CMK (cell line): ENCODE measurements at regions not wholly inside any gene's neighbourhood (a gene's known extent, or its start where the extent isn't known, plus 50 kb on each side); places are given as distances from the start of the nearest gene placed in this dataset.
"Not testable (repeated sequence)": the region's sequence is repeated elsewhere in the genome, so short reads cannot be mapped to it uniquely, and the experiment has no call there.

Source experiments
- DNase-seq: peaks from one replicate; pipeline ENCODE4 v3.0.0-alpha.2; 2010; ENCODE audit warnings: low read depth

DNA sequence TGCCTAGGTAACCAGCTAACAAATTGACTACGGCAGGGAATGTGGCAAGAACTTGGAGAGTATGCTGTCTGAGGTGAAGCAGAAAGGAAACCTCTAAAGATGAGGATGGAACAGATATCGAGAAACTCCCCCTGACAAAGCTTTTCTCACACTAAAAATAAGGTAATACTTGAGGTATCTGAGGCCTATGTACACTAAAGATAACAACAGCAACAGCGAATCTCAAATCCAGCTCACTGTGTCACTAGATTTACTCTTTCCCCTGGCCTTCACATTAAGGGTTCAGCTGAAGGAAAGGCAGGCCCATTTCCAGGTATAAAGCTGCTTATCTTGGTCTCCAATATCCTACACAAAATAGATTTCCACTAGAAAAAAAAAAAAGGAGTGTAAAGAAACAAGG, 518.0 kb downstream of the KCNT2 start:
- DNase-seq = no peak

DNA sequence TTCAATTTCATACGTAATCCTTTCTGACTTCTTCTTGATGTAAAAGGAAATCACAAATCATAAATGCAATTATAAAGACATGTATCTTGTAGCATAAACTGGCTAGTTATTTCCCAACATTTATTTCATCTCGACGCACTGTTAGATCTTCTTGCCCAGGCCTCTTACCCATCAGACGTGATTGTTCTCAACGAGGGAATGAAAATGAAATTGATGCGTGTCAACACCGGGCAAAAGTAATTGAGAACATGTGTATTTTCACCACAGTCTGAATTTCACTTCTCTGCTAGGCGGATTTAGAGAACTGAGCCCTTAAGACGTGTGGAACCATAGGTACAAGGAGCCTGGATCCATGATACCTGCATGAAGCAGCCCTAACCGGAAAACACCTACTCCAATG, 519.7 kb downstream of the KCNT2 start:
- DNase-seq = no peak

DNA sequence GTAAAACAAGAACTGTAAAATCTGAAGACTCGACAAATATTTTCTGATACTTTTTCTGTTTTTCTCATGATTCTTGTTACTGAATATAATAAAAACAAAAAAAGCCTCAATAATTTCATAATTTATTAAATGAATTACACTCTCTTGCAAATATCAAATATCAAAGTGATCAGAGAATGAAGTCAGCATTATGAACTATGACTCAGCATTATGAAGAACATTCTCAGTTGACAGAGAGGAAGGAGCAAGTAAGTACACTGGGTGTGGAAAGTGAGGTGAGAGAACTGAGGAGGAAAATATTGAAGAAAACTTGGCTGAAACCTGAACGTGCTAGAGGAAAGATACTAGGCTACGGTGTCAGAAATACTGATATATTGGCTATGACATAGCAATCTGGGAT, 529.5 kb downstream of the KCNT2 start:
- no peak for DNase-seq

DNA sequence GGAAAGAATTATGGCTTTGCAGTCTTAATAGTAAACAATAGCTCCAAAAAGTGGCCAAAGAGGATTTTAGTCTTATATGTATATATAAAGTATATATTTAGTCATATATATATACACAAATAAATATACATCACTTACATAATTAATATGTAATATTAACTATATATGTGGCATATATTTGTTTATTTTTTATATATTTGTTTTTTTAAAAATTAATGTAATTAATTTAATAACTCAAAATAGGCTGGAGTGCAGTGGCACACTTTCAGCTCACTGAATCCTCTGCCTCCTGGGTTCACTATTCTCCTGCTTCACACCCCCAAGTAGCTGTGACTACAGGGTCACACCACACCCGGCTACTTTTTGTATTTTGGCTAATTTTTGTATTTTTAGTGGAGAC, 532.6 kb downstream of the KCNT2 start:
- no peak for DNase-seq

DNA sequence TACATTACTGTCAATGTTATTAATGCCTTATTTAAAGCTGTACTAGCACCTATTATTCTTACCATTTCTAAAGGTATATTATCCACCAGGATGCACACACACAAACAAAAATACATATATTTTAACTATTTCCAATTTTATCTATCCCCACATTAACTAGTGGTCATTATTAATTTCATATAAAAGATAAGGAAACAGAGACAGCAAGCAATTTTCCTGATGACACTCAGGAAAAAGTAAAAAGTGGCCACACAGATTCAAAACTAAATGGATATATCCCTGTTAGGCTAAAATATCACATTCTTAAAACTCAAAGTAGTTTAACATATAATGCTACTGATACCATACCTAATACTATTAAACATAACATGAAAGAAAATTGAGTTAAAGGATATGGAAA, 534.1 kb downstream of the KCNT2 start:
- no peak for DNase-seq

DNA sequence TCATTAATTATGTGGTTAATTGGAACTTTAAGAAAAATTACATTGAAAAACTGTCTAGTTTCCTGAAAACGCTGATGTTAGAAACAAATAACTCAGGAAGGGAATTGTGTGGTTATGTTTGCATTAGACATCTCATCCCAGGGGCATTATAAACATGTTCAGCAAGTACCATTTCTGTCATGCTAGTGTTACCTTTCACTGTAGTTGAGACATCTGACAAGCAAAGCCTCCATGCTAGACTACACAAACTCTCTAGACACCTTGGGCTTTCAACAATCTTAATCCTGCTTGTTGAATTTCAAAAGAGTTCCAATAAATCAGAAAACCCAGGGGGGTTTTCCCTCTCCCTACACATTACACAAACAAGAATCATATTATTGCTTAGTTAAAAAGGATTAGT, 536.8 kb downstream of the KCNT2 start:
- no peak for DNase-seq

DNA sequence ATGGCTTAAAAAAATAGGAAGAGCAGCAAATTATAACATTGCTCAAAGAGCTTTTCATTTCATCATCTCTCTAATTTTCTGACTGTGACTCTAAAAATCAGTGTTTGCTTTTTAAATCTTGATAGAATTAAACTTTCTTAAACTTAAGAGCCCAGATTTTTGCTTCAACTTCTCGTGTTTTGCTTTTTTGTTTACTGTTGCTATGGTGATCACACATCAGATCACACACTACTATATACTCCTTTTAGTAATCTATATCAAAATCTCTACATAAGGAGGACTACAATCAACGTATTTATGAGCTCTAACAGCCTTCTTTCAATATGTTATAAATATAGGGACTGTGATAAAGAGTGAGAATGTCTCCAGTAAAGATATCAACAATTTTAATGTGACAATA, 537.3 kb downstream of the KCNT2 start:
- no peak for DNase-seq

DNA sequence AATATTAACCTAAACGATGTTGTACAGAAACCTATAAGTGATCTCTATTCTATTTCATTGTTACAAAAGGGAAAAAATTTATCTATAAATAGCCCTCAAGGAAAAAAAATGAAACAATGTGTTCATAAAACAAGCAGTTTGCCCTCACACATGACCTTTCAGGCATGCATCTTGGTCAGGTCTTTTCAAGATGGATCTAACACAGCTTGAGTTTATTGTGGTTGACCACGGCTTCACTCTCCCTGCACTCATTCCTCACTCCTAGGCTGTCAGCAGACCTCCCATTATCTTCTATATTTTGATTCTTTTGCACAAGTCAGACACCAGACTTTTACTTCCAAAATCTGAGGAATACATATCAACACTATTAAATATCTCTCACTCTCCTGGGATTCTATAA, 544.3 kb downstream of the KCNT2 start:
- no peak for DNase-seq

DNA sequence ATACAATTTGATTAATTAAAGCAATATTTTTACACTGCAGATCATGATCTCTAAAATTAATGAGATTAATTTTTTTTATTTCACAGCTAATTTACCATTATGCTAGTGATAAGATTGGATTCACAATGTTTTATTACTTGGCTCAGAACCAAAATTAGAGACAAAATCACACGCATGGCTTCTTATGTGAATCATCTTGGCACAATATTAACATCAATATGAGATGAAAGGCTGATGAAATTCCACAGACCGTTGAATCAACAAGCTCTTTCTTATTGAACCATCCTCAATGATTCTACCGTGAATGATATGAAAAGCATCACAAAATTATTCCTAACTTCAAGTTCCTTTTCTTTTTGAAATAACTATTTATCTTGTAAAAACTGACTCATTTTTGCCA, 544.9 kb downstream of the KCNT2 start:
- DNase-seq = no peak

DNA sequence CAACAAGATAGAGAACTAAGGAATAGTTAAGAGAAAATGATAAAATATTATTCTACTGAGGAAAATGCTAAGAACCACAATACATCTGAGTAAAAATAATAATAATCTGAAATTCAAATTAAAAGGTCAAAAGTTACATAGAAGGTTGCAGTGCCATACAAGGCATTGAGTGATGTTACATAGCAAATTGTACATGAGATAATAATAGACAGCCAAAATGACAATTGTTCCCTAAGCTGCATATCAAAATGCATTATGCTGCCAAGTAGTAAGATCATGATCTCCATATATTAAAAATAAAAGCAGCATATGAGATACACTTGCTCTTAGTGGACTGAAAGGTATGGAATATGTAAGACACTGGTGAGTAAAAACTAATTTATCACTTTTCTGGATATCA, 547.7 kb downstream of the KCNT2 start:
- DNase-seq = no peak

DNA sequence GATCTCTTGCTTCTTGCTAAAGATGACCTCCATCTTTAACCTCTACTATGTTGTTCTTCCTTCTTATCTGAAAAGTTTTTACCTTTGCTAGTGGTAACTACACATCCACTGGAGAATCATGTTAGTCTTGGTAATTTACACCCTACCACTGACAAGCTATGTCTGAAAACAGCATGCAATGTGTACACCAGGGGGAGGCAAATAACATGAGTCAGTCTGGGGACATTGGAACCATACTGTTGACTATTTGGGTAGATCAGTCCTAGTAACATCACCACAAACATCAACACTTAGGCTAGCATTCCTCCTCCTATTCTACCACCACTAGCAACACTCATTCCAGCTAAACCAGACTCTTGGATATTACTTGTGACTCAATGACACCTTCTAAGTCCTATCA, 549.0 kb downstream of the KCNT2 start:
- no peak for DNase-seq

DNA sequence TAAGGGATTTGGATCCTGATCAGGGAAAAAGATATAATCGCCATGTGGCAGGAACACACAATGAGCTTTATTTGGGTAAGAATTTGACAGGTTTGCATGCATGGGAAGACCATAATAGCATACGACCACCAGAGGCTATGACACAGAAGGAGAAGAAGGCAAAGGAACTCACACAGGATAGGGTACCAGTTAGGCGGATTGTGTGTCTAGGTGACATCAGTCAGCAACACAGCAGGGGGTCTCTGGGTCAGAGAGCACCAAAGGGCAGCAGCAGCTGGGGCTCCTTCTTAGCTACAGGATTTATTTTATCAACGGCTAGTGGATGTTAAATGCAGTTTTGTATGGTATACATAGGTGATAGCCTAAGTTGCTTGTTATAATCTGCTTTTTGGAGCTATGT, 551.3 kb downstream of the KCNT2 start:
- no peak for DNase-seq

DNA sequence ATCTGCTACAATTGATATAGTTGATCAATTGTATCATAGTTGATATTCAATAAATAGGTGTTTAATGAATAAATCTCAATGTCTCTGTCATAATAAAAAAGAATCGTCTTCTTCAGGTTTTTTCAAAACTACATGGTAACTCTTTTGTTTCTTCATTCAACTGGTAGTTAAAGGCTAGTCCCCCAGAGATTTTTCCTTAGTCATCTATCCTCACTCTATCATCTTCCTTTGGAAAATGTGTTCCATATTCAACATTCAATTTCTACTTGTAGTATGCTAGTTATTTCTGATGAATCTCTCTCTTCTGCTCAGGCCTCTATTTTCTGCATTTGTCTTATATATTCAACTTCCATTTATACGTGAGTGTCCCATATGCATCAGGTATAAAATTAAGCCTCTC, 558.8 kb downstream of the KCNT2 start:
- DNase-seq = no peak

DNA sequence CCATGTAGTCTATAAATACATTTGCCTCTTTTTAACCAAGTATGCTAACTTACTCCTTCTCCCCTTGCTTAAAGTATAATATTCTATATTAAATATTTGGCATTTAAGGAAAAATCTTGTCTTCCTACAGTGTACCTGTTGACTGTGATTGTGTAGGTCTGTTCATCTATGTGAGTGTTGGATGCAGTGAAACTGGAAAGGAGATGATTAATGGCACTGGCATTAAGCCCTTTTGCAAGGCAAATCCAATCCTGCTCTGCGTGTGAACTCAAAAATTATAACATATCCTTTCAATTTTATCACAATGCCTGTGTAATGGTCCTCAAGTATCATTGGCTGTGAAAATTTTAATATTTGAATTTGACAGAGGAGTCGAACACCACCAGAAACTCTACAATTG, 565.0 kb downstream of the KCNT2 start:
- no peak for DNase-seq

DNA sequence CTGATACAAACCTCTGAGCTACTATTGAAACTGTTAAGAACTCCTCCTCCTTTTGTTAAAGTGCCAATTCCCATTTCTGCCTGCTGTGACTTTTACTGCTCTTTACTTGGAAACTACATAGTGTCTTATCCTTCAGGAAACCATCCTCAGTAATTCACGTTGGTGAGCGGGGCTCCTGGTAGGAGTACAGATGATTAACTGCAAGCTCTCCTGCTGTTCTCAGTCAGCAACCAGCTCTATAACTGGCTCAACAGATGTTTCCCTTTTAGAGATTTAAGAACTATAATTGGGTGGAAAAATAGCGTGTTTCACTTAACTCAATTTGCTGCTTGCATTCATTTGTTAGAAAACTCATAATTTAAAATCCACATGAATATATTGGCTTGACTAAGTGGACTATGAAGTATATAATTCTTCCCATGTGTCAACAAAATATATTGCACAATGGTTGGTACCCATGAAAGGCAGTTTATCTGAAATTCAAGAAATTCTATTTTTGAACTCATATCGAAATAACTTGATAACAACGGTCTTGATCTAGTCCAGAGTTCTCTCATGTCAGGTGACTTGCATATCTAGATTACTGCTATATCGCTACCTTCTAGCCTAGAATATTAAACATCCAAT, 574.0 kb downstream of the KCNT2 start:
- no peak for DNase-seq

DNA sequence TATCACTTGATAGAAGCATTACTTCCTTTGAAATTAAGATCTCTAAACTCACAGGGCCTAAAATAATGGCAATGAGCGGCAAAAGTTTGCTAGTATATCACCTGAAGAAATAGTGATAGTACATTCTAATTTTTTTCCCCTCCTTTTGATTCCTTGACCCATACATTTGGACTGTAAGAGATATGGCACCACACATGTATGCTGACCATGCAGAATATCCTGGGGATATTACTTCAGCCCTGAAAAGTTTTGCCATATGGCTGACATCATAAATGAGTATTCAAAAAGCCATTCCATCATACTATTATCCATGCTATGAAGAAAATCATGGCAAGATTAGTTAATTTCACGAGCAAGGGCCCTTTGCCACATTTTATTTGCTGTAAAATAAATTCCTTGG, 576.9 kb downstream of the KCNT2 start:
- not testable (repeated sequence) for DNase-seq

DNA sequence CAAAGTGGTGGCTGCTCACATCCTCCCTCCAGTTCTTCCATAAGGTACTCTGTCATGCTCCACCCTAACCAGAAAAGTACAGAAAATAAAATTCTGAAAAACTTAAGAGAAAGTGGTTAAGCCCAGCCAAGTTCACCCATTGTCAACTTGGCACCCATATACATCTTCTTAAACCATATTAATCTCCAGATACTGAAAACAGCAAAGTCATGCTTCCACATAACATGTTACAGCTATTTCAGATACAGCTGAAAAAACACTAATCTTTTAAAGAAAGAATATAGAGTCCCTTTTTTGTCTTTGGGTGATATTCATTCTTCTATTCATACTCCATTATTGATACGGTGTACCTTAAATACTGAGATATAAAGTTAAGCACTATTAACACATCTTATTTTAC, 577.8 kb downstream of the KCNT2 start:
- DNase-seq = no peak

DNA sequence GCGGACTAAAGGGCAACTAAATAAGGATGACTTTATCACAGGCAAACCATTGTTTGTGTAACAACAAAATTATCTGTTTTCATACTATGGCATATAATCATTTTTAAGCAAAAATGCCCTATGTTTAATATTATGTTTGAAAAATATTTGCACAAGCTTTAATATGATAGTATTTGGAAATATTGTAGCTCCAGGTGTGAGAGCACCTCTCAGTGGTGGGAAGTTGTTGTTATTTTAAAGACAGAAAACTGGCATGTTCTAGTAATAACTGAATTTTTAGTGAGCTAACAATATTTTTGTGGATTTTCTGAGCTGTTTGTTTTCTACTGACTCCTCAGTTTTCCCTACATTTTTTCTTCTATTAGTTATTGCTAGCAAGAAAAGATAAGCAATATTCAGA, 578.8 kb downstream of the KCNT2 start:
- DNase-seq = no peak

DNA sequence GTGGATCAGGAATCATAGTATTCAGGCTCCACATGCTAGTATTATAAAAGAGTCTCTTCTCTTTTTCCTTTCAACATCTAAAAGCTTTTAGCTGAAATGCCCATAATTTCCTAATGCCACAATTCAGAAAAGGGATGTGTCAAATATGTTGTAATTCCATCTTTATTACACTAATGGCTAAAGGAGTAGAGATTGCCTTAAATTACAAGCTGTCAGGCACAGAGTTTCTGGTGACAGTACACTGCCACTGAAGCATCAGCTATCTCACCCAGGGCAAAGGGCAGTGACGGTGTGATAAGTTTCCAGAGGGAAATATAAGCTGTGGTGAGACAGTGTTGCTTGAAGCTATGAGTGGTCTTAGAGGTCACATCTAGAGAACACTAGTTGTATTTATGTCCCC, 581.1 kb downstream of the KCNT2 start:
- DNase-seq = no peak

DNA sequence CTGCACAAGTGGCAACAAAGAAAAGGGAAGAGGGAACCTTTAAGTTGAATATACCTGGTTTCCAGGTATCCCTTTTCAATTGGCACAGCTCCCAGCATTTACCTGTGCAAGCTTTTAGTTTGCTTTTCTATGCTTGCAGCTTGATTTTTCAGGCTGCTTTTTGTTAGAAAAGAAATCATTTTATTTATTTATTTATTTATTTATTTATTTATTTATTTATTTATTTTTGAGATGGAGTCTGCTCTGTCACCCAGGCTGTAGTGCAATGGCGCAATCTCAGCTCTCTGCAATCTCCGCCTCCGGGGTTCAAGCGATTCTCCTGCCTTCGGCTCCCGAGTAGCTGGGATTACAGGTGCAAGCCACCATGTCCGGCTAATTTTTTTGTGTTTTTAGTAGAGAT, 587.1 kb downstream of the KCNT2 start:
- not testable (repeated sequence) for DNase-seq

DNA sequence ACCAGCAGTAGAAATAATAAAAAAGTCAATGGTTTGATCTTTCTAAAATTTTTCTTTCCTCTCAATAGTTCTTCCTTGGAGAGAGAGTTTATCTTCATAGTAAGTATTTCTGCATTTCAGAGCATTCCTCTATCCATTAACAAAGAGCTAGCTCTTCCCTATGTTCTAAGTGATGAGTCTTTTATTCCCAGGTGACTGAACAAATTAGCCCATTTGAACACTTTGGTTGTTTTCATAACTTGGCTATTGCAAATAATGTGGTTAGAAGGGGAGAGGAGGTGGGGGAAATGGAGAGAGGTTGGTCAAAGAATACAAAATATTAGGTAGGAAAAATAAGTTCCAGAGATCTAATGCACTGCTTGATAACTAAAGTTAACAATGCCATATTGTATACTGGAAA, 598.9 kb downstream of the KCNT2 start:
- DNase-seq = no peak

DNA sequence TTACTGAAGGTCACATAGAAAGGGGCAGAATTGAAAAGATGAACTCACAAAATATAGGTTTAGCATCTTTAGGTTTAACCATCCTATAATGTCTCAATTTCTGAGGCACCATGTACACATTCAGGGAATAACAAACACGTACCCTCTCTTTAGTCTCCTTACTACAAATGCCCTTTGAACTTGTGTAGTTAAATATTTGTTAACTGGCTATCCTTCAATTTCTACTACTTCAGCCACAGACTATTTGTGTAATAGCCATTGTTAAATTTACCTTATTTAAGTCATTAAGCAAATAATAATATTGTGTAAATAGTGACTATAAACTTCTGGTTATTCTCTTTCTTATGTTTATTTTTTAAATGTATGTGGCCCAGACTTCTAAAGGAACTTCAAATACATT, 600.5 kb downstream of the KCNT2 start:
- no peak for DNase-seq

DNA sequence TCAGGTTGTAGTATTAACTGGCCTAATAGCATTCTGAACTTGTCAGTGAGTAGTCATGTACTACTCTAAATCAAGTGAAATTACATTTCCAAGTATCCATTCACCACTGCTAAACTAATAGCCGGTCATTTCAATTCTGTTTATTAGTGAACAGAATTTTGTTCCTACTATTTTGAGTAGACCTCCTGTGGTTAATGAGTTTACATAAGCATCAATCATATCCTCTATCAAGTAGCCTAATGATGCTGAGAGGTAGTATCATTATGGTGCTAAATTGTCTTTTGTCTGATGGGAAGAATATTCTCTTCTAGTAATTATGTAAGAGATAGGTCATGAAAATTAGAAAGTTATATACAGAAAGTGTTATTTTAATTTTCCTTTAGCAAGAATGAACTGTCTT, 602.8 kb downstream of the KCNT2 start:
- DNase-seq = no peak

DNA sequence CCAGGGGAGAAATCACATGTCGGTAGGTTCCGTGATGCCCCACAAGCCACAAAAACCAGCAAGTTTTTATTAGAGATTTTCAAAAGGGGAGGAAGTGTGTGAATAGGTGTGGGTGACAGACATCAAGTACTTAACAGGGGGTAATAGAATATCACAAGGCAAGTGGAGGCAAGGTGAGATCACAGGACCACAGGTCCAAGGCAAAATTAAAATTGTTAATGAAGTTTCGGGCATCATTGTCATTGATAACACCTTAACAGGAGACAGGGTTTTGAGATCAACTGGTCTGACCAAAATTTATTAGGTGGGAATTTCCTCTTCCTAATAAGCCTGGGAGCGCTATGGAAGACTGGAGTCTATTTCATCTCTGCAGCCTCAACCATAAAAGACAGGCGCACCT, 603.9 kb downstream of the KCNT2 start:
- DNase-seq = not testable (repeated sequence)

DNA sequence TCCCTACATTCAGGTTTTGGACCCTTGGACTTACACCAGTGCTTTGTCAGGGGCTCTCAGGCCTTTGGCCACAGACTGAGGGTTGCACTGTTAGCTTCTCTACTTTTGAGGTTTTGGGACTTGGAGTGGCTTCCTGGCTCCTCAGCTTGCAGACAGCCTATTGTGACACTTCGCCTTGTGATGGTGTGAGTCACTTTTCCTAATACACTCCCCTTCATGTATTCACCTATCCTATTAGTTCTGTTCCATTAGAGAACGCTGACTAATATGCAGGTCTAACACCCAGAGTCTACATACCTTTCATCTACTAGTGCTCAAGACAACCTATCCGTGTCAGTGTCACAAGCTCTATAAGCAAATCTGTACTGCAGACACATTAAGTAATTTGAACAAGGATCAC, 605.3 kb downstream of the KCNT2 start:
- no peak for DNase-seq
